CD4-positive, alpha-beta T cell treated with Interleukin-4 for 1 hour (primary cell): ENCODE measurements at regions not wholly inside any gene's neighbourhood (a gene's known extent, or its start where the extent isn't known, plus 50 kb on each side); places are given as distances from the start of the nearest gene placed in this dataset.
"Not testable (repeated sequence)": the region's sequence is repeated elsewhere in the genome, so short reads cannot be mapped to it uniquely, and the experiment has no call there.

ENCODE experiments used
- DNase-seq, 2 donors: peaks; one replicate each; pipeline ENCODE4 v3.0.0-alpha.2; 2020 to 2022

- no peak for DNase-seq
Measured at GRCh38 chr14:27267876-27268275, 670.0 kb upstream of the NOVA1 start.

DNA sequence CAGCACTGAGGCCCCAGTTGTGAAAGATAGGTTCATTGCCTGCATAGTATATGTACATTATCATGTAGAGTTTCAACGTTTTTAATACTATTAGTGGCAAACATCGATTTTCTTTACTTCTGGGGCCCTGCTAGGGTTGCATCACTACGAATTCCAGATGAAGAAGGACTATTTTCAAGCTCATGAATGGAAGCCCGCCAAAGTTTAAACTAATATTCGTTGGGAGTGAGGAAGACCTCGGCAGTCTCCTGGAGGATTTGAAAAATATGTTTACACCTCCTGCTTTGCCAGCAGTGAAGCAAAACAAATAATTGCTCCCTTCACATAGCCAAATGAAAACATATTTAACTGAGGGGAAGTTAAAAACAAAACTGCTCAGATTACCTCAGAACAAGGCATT, 672.9 kb upstream of the NOVA1 start:
- no peak for DNase-seq

- no peak for DNase-seq
Measured at GRCh38 chr14:27278341-27278740, 680.5 kb upstream of the NOVA1 start.

- no peak for DNase-seq
Measured at GRCh38 chr14:27305441-27305945, 707.7 kb upstream of the NOVA1 start.

DNA sequence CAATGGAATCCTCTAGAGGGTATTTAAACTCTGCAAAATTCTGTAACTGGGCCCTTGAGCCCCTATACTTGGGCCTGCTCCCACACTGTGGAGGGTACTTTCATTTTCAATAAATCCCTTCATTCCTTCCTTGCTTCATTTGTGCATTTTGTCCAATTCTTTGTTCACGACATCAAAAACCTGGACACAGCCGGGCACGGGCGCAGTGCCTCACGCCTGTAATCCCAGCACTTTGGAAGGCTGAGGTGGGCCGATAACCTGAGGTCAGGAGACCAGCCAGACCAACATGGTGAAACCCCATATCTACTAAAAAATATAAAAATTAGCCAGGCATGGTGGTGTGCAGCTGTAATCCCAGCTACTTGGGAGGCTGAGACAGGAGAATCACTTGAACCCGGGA, 714.9 kb upstream of the NOVA1 start:
- not testable (repeated sequence) for DNase-seq

DNA sequence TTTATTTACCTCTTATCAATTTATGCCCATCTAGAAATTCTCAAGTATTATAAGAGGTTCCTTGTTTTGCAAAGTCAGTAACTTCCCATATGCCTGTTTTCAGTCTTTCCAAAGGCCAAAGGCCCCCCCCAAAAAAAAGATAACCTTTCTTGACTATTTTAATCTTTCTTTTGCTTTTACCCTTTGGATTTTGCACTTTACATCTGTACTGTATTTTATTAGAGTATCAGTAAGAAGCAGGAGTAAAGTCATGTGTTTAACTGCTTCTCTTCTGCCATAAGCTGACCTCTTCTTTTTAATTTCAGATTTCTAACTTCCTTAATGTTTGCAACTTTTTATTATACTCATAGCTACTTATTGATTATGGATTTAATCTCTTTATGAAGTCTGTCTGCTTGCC, 716.4 kb upstream of the NOVA1 start:
- DNase-seq = no peak

GRCh38 chr14:27315477-27315876, 717.6 kb upstream of the NOVA1 start:
- DNase-seq = no peak

DNA sequence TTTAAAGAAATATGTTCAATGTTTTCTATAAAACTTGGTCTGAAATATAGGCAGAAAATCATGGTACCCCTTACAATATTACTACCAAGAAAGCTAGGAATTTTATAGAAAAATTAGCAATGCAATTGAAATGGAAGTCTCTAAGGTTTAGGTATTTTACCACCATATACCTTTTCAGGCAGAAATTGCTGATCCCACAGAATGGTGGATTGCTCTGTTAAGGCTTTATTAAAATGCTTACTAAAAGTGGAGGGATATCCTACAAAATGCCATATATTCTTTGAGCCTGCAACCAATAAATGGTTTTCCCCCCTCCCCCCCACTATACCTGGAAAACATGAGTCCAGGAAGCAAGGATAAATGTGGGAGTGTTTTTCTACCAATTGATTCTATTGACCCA, 718.1 kb upstream of the NOVA1 start:
- DNase-seq = no peak

- no peak for DNase-seq
Measured at GRCh38 chr14:27318774-27319420, 721.1 kb upstream of the NOVA1 start.

DNA sequence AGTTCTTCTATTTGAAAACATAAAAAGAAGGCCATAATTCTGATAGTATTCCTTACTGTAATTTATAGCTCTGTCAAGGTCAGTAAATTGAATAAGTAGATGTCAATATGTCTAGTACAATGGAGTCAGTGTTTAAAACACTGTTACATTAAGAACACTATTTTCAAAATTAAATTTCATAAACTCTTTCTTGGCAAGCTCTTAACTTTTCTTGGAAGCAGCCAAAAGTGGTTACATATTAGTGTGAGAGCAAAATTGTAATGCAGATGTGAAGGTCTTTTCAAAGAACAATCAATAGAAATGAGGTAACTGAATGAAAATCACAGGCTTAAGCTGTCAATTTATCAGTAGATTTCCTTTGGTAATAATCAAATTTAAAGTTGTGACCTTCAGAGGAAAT, 722.4 kb upstream of the NOVA1 start:
- DNase-seq = no peak

DNA sequence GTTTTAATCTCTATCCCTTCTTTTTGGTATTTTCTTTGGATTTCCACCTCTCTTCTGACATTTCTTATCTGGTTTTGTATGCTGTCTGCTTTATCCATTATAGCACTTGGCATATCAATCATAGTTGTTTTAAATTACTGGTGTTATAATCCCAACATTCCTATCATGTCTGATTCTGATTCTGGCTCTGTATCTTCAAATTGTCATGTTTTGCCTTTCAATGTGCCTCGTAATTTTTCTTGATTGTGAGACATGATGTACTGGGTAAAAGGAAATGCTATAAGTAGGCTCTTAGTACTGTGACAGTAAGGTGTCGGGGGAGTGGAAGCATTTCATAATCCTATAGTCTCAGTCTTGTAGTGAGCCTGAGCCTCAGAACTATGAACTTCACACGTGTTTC, 729.3 kb upstream of the NOVA1 start:
- no peak for DNase-seq

- DNase-seq = no peak
Measured at GRCh38 chr14:27338012-27338411, 740.2 kb upstream of the NOVA1 start.

DNA sequence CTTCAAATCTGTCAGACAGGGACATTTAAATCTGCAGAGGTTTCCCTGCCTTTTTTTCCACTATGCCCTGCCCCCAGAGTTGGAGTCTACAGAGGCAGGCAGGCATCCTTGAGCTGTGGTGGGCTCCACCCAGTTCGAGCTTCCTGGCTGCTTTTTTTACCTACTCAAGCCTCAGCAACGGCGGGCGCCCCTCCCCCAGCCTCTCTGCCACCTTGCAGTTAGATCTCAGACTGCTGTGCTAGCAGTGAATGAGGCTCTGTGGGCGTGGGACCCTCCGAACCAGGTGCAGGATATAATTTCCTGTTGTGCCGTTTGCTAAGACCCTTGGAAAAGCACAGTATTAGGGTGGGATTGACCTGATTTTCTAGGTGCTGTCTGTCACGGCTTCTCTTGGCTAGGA, 765.2 kb upstream of the NOVA1 start:
- not testable (repeated sequence) for DNase-seq

GRCh38 chr14:27366596-27366995, 768.8 kb upstream of the NOVA1 start:
- no peak for DNase-seq

DNA sequence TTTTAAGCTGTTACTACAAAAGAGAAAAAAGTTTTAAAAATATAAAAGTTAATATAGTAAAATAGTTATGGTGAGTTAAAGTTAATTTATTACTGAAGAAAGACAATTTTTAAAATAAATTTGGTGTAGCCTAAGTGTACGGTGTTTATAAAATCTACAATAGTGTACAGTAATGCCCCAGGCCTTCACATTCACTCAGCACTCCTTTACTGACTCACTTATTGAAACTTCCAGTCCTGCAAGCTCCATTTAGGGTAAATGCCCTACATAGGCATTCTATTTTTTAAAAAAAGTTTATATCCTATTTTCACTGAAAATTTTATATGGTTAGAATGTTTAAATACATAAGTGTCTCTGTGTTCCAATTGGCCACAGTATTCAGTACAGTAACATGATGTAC, 769.5 kb upstream of the NOVA1 start:
- DNase-seq = no peak

- DNase-seq = no peak
Measured at GRCh38 chr14:27370074-27370473, 772.2 kb upstream of the NOVA1 start.

DNA sequence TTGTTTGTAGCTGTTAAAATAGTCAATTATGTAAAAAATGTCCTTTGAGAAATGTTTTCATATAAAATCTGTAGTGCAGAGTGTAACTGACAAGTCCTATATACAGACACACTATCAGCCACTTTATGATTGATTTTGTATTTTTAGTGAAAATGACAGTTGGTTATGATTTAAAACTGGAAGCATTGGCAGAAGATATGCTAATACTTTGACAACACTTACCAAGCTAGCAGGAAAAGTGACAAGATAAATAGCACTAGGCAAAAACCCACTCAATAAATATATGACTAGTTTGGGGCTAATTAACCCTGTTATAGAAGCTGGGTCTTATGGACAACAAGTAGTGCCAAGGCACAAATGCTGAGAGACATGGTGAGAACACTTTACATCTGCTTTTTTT, 772.9 kb upstream of the NOVA1 start:
- DNase-seq = no peak

DNA sequence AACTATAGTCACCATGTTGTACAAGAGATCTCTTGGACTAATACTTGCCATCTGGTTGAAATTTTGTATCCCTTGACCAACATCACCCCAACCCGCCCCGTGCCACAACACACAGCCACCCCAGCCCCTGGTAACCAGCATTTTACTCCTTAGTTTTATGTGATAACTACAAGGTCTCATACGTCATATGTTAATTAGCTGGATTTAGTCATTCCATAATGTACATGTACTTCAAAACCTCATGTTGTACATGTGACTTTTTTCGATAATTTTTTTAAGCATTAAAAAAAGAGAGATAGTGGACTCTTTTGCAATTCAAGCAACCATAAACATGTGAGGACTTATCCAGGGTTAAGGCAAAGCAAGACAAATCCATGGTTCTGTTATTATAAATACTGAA, 773.4 kb upstream of the NOVA1 start:
- DNase-seq = no peak

GRCh38 chr14:27371868-27372267, 774.0 kb upstream of the NOVA1 start:
- DNase-seq = no peak

DNA sequence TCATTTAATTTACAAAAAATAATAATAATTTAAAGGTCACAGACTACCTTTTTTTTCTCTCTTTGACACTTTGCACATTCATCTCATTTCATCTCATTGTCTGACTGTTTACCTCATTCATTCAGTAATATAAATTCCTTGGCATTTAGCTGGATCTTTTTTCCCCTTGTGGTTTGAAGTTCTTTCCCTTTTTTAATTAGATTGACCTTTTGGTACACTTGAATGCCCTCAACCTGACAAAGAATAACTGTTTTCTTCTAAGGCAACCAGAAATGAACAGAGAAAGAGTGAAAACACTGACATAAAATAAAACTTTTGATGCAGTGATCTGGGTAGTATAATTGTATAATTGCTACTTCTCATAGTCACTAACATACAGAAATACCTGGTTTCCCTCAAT, 774.9 kb upstream of the NOVA1 start:
- no peak for DNase-seq

DNA sequence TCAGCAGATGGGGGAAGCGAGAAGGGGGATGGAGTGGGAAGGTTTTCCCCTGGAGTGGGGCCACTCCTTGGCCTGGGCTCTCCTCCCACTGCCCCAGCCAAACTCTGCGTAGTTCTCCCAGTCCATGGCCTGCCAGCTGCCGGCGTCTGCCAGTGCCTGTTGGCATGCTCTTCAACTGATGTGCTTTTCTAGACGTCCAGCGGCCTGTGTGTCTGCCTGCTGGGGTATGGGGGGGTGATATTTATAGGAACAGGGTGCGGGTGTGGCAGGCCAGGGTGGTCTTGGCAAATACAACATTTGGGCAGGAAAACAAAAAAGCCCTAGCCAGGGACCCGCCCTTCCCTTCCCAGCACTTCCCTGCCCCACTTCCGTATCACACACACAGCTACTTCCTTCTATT, 786.3 kb upstream of the NOVA1 start:
- DNase-seq = no peak

- no peak for DNase-seq
Measured at GRCh38 chr14:27386391-27386790, 788.6 kb upstream of the NOVA1 start.

DNA sequence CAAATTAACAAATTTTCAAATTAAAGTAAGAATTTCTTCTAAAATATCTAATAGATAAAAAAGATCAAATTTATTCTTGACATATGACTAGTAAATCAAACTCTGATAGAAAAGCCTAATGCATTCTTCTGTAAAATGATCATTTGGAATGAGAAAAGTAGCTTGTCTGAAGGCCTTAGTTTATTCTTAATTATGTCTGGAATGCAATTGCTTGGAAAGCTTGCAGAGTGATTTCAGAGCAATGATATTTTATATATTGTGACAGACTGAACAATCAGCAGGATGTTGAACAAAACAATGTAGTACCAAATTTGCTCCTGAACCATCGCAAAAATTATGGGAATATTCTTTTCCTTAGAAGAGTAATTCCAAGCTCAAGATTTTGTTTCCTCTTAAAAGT, 789.6 kb upstream of the NOVA1 start:
- no peak for DNase-seq

- DNase-seq = no peak
Measured at GRCh38 chr14:27389402-27389801, 791.6 kb upstream of the NOVA1 start.

GRCh38 chr14:27390155-27390554, 792.3 kb upstream of the NOVA1 start:
- DNase-seq = no peak

GRCh38 chr14:27391331-27391730, 793.5 kb upstream of the NOVA1 start:
- DNase-seq = no peak
